ENCODE measurements at regions not wholly inside any gene's neighbourhood (a gene's known extent, or its start where the extent isn't known, plus 50 kb on each side); places are given as distances from the start of the nearest gene placed in this dataset.

DNA sequence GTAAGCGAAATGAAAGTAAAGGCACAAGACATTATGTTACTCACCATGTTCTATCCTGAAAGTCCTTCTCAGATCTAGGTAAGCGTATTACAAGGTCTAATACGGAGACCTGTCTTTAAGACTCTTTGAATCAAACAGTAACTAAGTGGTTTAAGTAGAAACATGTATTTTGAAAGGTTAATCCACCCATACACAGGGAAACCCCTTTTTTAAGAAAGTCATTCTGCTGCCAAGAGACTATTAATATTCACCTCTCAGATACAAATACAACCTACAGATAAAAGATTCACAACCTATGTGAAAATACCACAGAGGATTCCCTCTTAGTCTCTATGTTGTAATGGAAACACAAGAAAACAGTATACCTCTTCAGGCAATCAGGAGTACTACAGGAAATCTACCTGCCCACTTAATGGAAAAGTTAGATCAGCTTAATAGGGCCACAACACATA is 63.2 kb upstream of the TNIP3 start:
- no peak for DNase-seq (ENCODE audit: low spot score)

DNA sequence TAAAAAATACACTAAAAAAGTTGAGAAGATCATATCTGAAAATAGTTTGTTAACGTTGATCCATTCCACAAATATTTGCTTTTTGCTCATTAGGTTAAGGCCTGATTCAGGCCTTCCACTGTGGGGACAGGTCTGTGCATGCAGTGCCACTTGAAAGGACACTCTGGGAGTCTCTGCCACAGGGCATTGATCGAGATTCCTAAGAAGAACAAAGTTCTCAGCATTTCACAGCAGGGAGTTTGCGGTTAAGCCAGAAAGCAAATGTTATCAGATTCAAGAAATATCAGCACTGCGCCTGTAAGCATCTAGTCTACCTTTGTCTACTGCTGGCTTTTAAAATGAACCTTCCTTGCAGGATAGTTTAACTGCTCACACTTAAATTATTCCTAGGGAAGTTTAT is 62.2 kb upstream of the TNIP3 start:
- peak; percentile 51 for DNase-seq (ENCODE audit: low spot score)

DNA sequence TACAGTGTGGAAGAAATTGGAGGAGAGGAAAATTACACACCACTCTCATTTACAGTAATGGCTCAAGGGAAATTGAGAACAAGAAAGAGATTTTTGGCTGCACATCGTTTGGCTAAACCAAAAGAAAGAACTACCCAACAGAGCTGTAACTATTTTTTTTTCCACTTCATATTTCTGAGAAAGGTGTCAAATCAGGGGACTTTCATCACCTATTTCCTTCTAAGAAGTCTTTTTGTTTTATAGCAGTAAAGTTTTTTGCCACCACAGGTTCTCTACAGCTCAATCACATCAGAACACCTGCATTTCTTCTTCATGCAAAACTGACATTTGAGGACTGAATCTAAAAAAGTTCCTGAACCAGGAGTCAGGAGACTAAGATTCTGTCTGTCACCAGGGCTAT is 57.5 kb upstream of the TNIP3 start:
- no peak for DNase-seq (ENCODE audit: low spot score)

DNA sequence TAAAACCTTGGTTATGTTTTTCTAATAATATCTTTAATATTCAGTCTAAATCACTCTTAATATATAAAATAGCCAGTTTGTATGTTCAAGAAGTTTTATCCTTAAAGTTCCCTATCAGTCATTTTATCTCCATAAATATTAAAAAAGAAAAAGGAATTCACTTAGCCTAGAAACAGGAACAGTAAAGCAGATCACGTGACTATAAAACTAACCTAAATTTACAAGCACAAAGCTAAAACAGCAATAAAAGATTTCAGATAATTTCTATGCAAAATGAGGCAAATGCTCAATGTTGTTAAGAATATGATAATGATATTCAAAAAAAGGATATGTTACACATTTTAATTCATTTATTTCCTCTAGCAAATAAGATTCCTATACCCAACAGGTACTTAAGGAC is 57.1 kb upstream of the TNIP3 start:
- no peak for DNase-seq (ENCODE audit: low spot score)

DNA sequence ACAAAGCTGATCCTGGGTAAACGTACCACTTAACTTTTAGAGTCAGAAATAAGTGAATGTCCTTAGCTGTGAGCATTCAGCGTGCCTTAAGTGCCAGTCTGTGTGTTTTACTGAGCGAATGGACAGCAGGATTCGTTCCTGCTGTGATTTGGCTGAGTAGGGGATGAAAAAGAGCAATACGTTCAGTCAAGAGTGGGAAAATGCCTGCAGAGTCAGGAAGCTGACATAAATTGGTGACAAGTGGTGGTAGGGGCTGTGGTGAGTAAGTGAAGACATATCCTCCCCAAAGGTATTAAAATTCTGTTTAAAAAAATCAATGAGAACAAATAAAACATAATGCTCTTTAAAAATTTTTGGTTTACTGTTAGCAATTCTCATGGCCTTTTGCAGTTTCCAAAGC is 56.6 kb upstream of the TNIP3 start:
- no peak for DNase-seq (ENCODE audit: low spot score)

DNA sequence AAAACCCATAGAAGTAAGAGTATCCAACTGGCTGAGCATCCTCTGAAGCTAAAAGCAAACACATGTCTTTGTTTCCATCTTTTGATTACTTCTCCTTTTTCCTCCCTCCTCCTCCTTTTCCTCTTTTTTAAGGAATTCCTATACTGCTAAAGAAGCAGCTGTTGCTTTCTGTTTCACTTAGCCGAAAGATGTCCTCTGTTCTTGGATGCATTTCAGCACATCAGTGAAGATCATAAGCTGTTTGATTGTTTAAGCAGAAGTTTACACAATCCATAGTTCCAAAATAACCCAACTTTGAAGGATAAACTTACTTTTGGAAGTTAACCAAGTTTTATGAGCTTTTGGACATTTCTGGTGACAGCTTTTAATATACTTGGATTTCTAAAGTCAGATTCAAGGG is 55.1 kb upstream of the TNIP3 start:
- no peak for DNase-seq (ENCODE audit: low spot score)

DNA sequence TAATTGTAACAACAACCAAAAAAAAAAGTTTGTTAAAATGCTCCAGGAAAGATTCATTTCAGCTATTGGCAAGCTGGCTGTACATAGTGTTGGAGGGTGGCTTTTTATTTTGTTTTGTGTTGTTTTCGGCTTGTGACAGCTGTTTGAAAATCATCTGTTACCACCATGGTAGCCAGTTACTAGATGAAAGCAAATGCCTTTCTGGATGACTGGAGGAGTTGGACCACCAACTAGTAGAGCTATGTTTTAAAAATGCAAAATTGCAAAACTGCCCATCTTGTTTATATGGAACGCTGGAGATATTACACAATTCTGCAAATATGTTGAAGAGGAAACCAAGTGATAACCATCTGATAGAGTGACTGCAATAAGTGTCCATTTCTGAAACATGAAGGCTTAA is 53.2 kb upstream of the TNIP3 start:
- DNase-seq (ENCODE audit: low spot score): no peak

DNA sequence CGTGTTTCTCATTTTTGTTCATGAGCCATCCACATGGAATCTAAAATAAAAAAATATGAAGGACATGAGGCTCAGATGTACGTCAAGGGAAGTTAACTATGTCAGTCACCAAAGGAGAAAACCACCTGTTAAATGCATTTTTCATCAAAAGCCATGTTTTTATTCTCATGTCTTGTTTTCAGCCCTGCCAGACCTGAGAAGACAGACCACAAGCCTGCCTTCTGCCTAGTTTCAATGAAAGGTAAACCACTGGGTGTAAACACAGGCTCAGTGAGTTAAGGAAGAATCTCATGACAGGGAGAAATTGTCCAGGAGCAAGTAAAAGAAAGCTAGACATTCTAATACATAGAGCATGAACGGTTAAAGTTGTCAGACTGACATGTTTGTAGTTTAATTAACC is 52.3 kb upstream of the TNIP3 start:
- DNase-seq (ENCODE audit: low spot score): no peak

DNA sequence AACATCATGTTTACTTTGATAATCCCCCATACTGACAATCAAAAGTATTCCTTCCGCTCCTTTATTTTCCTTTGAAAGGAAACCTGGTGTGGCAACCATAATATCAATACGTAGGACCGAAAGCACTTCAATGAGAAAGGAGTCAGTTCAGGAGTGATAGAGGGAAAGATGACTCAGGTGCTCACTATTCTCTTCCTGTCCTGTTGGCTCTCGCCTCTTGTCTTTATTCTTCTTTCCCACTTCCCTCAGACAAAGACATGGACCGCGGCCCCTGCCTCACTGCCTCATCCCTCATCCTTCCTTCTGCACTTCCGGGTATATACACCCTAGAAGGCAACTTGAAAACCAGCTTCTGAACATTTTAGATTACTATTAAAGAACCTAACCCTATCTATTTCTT is 49.8 kb upstream of the TNIP3 start:
- DNase-seq (ENCODE audit: low spot score): no peak

Data from mucosa of gallbladder (tissue), 1 donor.